Activated CD8-positive, alpha-beta T cell treated with anti-CD3 and anti-CD28 coated beads for 36 hours (primary cell): ENCODE measurements at regions not wholly inside any gene's neighbourhood (a gene's known extent, or its start where the extent isn't known, plus 50 kb on each side); places are given as distances from the start of the nearest gene placed in this dataset.
A peak's percentile ranks its signal among the peaks of the same experiment; 100 is the strongest.

Source experiments
- ATAC-seq: fragments of 200-7000 bp; cut with Tn5 transposase; one replicate; pipeline ENCODE4 v1.10.0; 2021; ENCODE audit warnings: mild to moderate bottlenecking, moderate library complexity
- CTCF ChIA-PET: fragments of 350-600 bp; sonication (Branson Sonifier 250); formaldehyde crosslinking; loops from one replicate; lab custom pipeline; 2021; ENCODE audit warnings: antibody characterized with exemption; lab: Charles Lee
- POLR2A ChIA-PET: fragments of 350-600 bp; sonication (Branson Sonifier 250); formaldehyde crosslinking; loops from one replicate; lab custom pipeline; 2021; ENCODE audit warnings: antibody characterized with exemption; lab: Charles Lee
- DNase-seq: peaks from one replicate; pipeline ENCODE4 v3.0.0-alpha.2; 2020
- H3K27ac Mint-ChIP-seq: one replicate; pipeline ENCODE4 v1.8.0; 2021; ENCODE audit warnings: mild to moderate bottlenecking, mixed read lengths
- H3K27me3 Mint-ChIP-seq: one replicate; pipeline ENCODE4 v1.8.0; 2021; ENCODE audit warnings: mixed read lengths
- H3K36me3 Mint-ChIP-seq: one replicate; pipeline ENCODE4 v1.8.0; 2021; ENCODE audit warnings: low read depth, mixed read lengths
- H3K4me1 Mint-ChIP-seq: one replicate; pipeline ENCODE4 v1.8.0; 2021; ENCODE audit warnings: low read depth, mixed read lengths
- H3K4me3 Mint-ChIP-seq: one replicate; pipeline ENCODE4 v1.8.0; 2021; ENCODE audit warnings: mild to moderate bottlenecking, moderate library complexity, mixed read lengths
- H3K9me3 Mint-ChIP-seq: one replicate; pipeline ENCODE4 v1.8.0; 2021; ENCODE audit warnings: mixed read lengths
- CTCF ChIP-seq: fragments of 200-600 bp; IDR thresholded peaks from one replicate; pipeline ENCODE4 v1.8.0; 2022; ENCODE audit warnings: antibody characterized with exemption, mild to moderate bottlenecking
- intact Hi-C: fragments of 100-400 bp; cut with micrococcal nuclease; formaldehyde crosslinking; loops from one replicate; pipeline ENCODE4 v1.10.0; 2022

DNA sequence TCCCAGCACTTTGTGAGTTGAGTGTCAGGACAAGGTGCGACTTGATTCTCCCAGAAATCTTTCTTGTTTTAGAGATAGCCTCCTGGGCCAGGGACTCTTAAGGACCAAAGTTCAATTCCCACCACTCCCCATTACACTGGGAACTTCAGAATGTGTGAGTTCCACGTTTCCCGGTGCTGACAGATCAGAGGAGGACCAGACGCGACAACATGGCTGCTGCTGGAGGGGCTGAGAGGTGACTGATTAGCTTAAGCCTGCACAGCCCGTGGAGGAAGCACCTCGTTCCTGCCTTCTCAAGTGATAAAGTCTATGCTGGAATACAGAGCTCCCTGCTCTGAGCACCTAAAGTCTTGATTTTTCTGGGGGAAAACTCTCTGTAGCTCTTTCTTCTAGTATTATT, 175.2 kb upstream of the FERMT1 start:
- H3K4me1 Mint-ChIP-seq, result no peaks in the 10 kb centered on the region

DNA sequence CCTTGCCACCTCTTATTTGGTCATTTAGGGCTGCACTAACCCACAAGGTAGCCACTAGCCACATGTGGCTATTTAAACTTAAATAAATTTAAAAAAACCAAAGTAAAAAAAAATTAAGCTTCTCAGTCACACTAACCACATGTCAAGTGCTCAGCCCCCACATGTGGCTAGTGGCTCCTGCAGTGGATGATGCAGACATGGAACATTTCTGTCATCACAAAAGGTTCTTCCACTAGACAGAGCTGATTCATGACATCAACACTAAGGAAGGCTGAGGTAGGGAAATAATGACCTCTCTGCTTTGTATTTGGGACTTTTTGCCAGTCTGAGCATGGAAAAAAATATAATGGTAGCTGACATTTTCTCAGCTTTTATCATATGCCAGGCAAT, 173.0 kb upstream of the FERMT1 start:
- TF ChIP-seq CTCF, result no peak
- ATAC-seq (peak; percentile 51), DNase-seq (peak; percentile 15)
- Mint-ChIP-seq H3K9me3 (no peaks in the 10 kb centered on the region), H3K4me3 (no peak overlapping the region), H3K36me3 (no peaks in the 10 kb centered on the region), H3K4me1 (no peaks in the 10 kb centered on the region), H3K27me3 (peaks cover 1% of the 10 kb centered on the region), H3K27ac (no peak overlapping the region)
- ChIA-PET POLR2A (no interaction called here), CTCF (no interaction called here)
- intact Hi-C loops, result no loop called here

More for the DNA sequence above, 175.2 kb upstream of the FERMT1 start:
- ChIA-PET POLR2A (no interaction called here), CTCF (no interaction called here)
- intact Hi-C loops, result no loop called here
- Mint-ChIP-seq H3K4me3 (no peak overlapping the region), H3K9me3 (peaks cover 1% of the 10 kb centered on the region), H3K27ac (no peak overlapping the region), H3K36me3 (no peaks in the 10 kb centered on the region), H3K27me3 (peaks cover 1% of the 10 kb centered on the region)
- ATAC-seq, result no peak
- no peak for TF ChIP-seq CTCF
- DNase-seq, result no peak

DNA sequence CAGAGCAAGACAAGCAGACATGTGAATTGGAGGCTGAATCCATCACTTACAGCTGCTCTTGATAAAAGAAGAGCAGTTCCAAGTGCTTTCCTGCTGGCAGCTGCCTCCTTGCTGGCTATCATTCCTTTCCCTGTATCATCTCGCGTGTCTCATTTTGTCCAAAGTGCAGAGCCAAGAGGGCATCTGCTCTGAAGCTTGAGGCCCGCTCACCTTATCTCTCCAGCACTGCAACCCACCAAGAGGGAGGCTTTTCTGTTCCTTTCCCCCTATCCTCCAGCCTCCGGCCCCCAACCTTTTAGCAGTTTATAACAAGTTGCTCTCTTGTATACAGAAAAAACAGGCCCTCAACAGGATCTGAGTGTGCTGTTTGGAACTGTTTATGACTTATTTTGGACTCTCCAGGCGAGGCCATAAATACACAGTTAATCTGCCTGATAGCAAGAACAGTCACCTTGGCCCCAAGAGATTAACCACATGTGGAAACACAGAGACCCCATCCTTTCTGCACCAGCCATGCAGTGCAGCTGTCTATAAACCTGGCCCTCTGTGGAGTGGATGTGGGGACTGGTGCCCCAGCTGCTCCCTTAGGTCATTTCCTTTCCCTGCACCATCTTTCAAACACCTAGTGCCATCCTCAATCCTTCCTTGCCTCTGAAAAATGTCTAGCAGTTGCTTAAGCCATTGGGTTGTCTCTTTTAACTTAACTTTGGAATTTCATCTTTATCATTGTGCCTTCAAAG, 172.5 kb upstream of the FERMT1 start:
- H3K4me3 Mint-ChIP-seq, result no peak overlapping the region
- intact Hi-C loops, result no loop called here
- H3K36me3 Mint-ChIP-seq, result no peaks in the 10 kb centered on the region
- peaks cover 1% of the 10 kb centered on the region for H3K27me3 Mint-ChIP-seq
- H3K27ac Mint-ChIP-seq, result no peak overlapping the region
- H3K9me3 Mint-ChIP-seq, result no peaks in the 10 kb centered on the region
- no peak for ATAC-seq
- H3K4me1 Mint-ChIP-seq, result no peaks in the 10 kb centered on the region
- TF ChIP-seq CTCF, result no peak
- ChIA-PET POLR2A (no interaction called here), CTCF (no interaction called here)
- peak; percentile 5 for DNase-seq

- CTCF ChIA-PET, result interaction anchor here (0.8 kb wide), 1 partner anchor 145 kb away, joined by 3 read pairs; no protein-coding TSS in a partner anchor
- H3K27ac Mint-ChIP-seq, result no peak overlapping the region
- no peak for TF ChIP-seq CTCF
These were observed 164.6 kb upstream of the FERMT1 start for GRCh38 chr20:6287471-6287870.

GRCh38 chr20:6282642-6283041, 159.8 kb upstream of the FERMT1 start:
- Mint-ChIP-seq H3K27ac (no peak overlapping the region), H3K27me3 (peaks cover 4% of the 10 kb centered on the region), H3K4me1 (no peaks in the 10 kb centered on the region), H3K36me3 (no peaks in the 10 kb centered on the region), H3K9me3 (peaks cover 4% of the 10 kb centered on the region), H3K4me3 (no peak overlapping the region)
- intact Hi-C loops, result no loop called here
- POLR2A ChIA-PET, result interaction anchor here (0.6 kb wide), 1 partner anchor 709 kb away, joined by 3 read pairs; no protein-coding TSS in a partner anchor
- TF ChIP-seq CTCF, result no peak
- CTCF ChIA-PET, result no interaction called here
- DNase-seq (no peak), ATAC-seq (no peak)

More at GRCh38 chr20:6287471-6287870, 164.6 kb upstream of the FERMT1 start:
- Mint-ChIP-seq H3K9me3 (peaks cover 5% of the 10 kb centered on the region), H3K4me3 (no peak overlapping the region), H3K4me1 (no peaks in the 10 kb centered on the region), H3K36me3 (no peaks in the 10 kb centered on the region), H3K27me3 (no peaks in the 10 kb centered on the region)
- ATAC-seq, result no peak
- POLR2A ChIA-PET, result no interaction called here
- no peak for DNase-seq
- intact Hi-C loops, result no loop called here
